Mucosa of descending colon (tissue), 3 donors: ENCODE measurements at regions not wholly inside any gene's neighbourhood (a gene's known extent, or its start where the extent isn't known, plus 50 kb on each side); places are given as distances from the start of the nearest gene placed in this dataset.

Experiments used
- ATAC-seq: fragments of 200-7000 bp; cut with Tn5 transposase; one replicate; pipeline ENCODE4 v1.9.1; 2020; ENCODE audit warnings: mild to moderate bottlenecking, moderate library complexity
- DNase-seq, 3 donors: peaks; one replicate each; pipeline ENCODE4 v3.0.0-alpha.2; 2020
- H3K36me3 ChIP-seq: fragments of 200-600 bp; one replicate; pipeline ENCODE4 v1.8.0; 2021; ENCODE audit warnings: low read depth, mild to moderate bottlenecking
- H3K4me1 ChIP-seq: fragments of 200-600 bp; one replicate; pipeline ENCODE4 v1.8.0; 2021; ENCODE audit warnings: low read depth, mild to moderate bottlenecking
- H3K4me3 ChIP-seq: fragments of 200-600 bp; one replicate; pipeline ENCODE4 v1.8.0; 2021; ENCODE audit warnings: mild to moderate bottlenecking
- H3K9me3 ChIP-seq: fragments of 200-600 bp; one replicate; pipeline ENCODE4 v1.8.0; 2021; ENCODE audit warnings: mild to moderate bottlenecking
- intact Hi-C, 2 donors: fragments of 100-400 bp; cut with DNase I in 1 of 2; cut with micrococcal nuclease in 1 of 2; formaldehyde crosslinking; loops; one replicate each; pipeline versions ENCODE4 v1.11.0 to v1.11.1; 2022; cut with DNase I, micrococcal nuclease
- TF ChIP-seq, protein P1 (sequence below): fragments of 200-600 bp; IDR thresholded peaks from one replicate; pipeline ENCODE4 v1.8.0; 2022; ENCODE audit warnings: antibody characterized with exemption, mild to moderate bottlenecking
- donor health status: DM: no; HTN: no; CAD: no; lungs with moderate emphysema.
- donor health status: DM: no; HTN: no; CAD: no.
- donor health status: DM: no; HTN: yes; CAD: no.

GRCh38 chr18:34543945-34544344 is 166.2 kb upstream of the DTNA start:
- H3K36me3 ChIP-seq = no peaks in the 10 kb centered on the region
- TF ChIP-seq, protein P1, sequence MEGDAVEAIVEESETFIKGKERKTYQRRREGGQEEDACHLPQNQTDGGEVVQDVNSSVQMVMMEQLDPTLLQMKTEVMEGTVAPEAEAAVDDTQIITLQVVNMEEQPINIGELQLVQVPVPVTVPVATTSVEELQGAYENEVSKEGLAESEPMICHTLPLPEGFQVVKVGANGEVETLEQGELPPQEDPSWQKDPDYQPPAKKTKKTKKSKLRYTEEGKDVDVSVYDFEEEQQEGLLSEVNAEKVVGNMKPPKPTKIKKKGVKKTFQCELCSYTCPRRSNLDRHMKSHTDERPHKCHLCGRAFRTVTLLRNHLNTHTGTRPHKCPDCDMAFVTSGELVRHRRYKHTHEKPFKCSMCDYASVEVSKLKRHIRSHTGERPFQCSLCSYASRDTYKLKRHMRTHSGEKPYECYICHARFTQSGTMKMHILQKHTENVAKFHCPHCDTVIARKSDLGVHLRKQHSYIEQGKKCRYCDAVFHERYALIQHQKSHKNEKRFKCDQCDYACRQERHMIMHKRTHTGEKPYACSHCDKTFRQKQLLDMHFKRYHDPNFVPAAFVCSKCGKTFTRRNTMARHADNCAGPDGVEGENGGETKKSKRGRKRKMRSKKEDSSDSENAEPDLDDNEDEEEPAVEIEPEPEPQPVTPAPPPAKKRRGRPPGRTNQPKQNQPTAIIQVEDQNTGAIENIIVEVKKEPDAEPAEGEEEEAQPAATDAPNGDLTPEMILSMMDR = no peak
- no peak for DNase-seq
- no peaks in the 10 kb centered on the region for H3K4me1 ChIP-seq
- ATAC-seq = no peak
- intact Hi-C loops = no loop called here
- no peaks in the 10 kb centered on the region for H3K9me3 ChIP-seq
- H3K4me3 ChIP-seq = no peak overlapping the region

DNA sequence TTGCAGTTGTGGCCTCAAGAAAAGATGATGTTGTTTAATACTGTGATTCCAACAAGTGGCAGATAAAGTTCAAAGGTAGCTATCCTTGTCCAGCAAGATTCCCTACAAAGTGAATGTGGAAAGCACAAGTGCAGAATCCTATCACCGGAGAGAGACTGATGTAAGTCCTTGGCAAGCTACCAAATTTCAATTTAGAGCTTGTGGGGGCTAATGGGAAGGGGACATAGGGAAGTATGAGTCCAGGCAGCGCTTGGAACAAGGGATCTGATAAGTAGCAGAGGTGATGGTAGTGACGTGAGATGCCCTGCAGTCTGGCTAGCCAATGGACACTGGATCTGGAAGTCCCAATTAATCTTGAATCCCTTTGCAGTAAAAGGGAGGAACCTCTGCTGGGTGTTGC is 165.2 kb upstream of the DTNA start:
- intact Hi-C loops = no loop called here

DNA sequence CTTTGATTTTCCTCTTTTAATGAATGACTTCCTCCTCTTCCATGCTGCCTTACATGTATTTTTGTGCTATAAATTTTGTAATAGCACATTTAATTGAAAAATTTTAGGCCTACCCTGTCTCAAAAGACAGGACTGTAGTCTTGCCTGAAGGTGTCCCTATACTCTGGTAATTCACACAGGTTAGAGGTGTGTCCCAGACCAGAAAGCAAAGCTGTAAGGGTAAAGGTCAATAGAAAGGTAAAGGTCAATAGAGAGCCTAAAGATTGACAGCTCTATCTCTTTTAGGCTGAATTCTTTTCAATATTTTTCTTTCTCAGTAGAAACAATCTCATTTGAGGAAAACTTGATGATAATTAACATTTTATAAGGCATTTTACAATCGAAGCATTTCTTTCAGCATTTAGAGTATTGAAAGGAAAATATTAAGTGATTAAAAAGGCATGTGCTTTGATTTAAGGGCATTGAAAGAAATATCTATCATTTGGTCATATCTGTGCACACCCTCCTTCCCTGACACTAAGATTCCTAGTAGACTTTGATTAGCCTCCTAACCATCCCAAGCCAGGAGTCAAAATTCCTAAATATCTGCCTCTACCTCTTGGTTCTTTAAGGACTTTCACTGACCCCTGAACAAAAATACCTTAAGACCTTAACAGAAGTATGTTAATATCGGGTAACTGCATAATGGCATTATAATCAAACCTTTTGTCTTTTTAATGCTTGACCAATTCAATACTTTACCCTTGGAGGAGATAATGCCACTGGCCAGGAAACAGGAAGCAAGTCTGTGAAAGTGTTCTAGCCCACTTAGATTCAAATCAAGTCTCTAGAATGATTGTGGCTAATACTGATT is 161.8 kb upstream of the DTNA start:
- no peak for DNase-seq
- H3K4me1 ChIP-seq = no peaks in the 10 kb centered on the region
- intact Hi-C loops = no loop called here
- H3K9me3 ChIP-seq = no peaks in the 10 kb centered on the region
- TF ChIP-seq, protein P1 = no peak
- no peaks in the 10 kb centered on the region for H3K36me3 ChIP-seq
- no peak for ATAC-seq
- no peak overlapping the region for H3K4me3 ChIP-seq

More for the DNA sequence above, 165.2 kb upstream of the DTNA start:
- H3K4me1 ChIP-seq = no peaks in the 10 kb centered on the region
- H3K36me3 ChIP-seq = no peaks in the 10 kb centered on the region
- TF ChIP-seq, protein P1 = no peak
- no peak overlapping the region for H3K4me3 ChIP-seq
- H3K9me3 ChIP-seq = no peaks in the 10 kb centered on the region
- DNase-seq = no peak
- ATAC-seq = no peak

GRCh38 chr18:34548973-34549294 is 161.2 kb upstream of the DTNA start:
- Histone ChIP-seq H3K9me3 (no peaks in the 10 kb centered on the region), H3K4me1 (no peaks in the 10 kb centered on the region), H3K4me3 (no peak overlapping the region), H3K36me3 (no peaks in the 10 kb centered on the region)
- no peak for DNase-seq
- TF ChIP-seq, protein P1 = no peak
- no peak for ATAC-seq
- intact Hi-C loops = no loop called here

DNA sequence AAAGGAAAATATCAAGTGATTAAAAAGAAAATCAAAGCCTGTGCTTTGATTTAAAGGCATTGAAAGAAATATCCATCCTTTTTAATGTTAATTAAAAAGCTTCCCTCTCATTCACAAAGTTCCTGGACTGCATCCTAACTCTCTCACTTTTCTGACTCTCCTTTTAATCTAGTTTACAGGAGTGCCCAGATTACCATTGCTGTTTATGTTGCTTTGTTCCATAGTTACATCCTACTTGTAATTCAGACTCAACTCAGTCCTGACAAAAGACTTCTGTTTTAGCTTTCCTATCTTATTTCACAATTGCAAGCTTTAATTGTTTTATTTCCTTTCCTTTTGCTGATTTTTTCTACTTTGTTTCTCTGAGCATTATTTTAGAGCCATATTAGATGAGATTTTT is 160.7 kb upstream of the DTNA start:
- ATAC-seq = no peak
- H3K9me3 ChIP-seq = no peaks in the 10 kb centered on the region
- TF ChIP-seq, protein P1 = no peak
- H3K4me1 ChIP-seq = no peaks in the 10 kb centered on the region
- intact Hi-C loops = no loop called here
- H3K36me3 ChIP-seq = no peaks in the 10 kb centered on the region
- no peak overlapping the region for H3K4me3 ChIP-seq
- no peak for DNase-seq
